GM21367 (cell line): ENCODE measurements at regions not wholly inside any gene's neighbourhood (a gene's known extent, or its start where the extent isn't known, plus 50 kb on each side); places are given as distances from the start of the nearest gene placed in this dataset.

Experiments used
- ATAC-seq: cut with Tn5 transposase; IDR thresholded peaks from one replicate; pipeline ENCODE4 v1.9.1; 2021; ENCODE audit not compliant: unreplicated experiment

GRCh38 chr5:148708854-148709253 lies 54.5 kb upstream of the HTR4 start:
- ATAC-seq = no peak

- no peak for ATAC-seq
Observed at GRCh38 chr5:148711961-148712360, 57.6 kb upstream of the HTR4 start.

GRCh38 chr5:148713735-148714508 lies 59.6 kb upstream of the HTR4 start:
- ATAC-seq = no peak

GRCh38 chr5:148716716-148717115 lies 62.4 kb upstream of the HTR4 start:
- no peak for ATAC-seq

- ATAC-seq = no peak
Observed at GRCh38 chr5:148717668-148718067, 63.3 kb upstream of the HTR4 start.

GRCh38 chr5:148719605-148720004 lies 65.3 kb upstream of the HTR4 start:
- ATAC-seq = no peak

- no peak for ATAC-seq
Observed at GRCh38 chr5:148720257-148720656, 65.9 kb upstream of the HTR4 start.

- no peak for ATAC-seq
Observed at GRCh38 chr5:148723143-148723542, 68.8 kb upstream of the HTR4 start.

GRCh38 chr5:148725675-148726074 lies 71.3 kb upstream of the HTR4 start:
- ATAC-seq = no peak

GRCh38 chr5:148729182-148729581 lies 74.9 kb upstream of the HTR4 start:
- ATAC-seq = no peak

GRCh38 chr5:148730270-148730669 lies 75.9 kb upstream of the HTR4 start:
- ATAC-seq = no peak

GRCh38 chr5:148730942-148731898 lies 76.9 kb upstream of the HTR4 start:
- peak; percentile 93 for ATAC-seq

- no peak for ATAC-seq
Observed at GRCh38 chr5:148732692-148733091, 78.4 kb upstream of the HTR4 start.

GRCh38 chr5:148733601-148734438 lies 79.5 kb upstream of the HTR4 start:
- peak; percentile 32 for ATAC-seq

GRCh38 chr5:148734518-148734917 lies 80.2 kb upstream of the HTR4 start:
- ATAC-seq = no peak

GRCh38 chr5:148735301-148735835 lies 81.0 kb upstream of the HTR4 start:
- no peak for ATAC-seq

- no peak for ATAC-seq
Observed at GRCh38 chr5:148739023-148739422, 84.7 kb upstream of the HTR4 start.

GRCh38 chr5:148739524-148739923 lies 85.2 kb upstream of the HTR4 start:
- ATAC-seq = no peak

GRCh38 chr5:148740079-148740858 lies 85.9 kb upstream of the HTR4 start:
- ATAC-seq = no peak
